Retinal pigment epithelial cell (primary cell): ENCODE measurements at regions not wholly inside any gene's neighbourhood (a gene's known extent, or its start where the extent isn't known, plus 50 kb on each side); places are given as distances from the start of the nearest gene placed in this dataset.

ENCODE experiments used
- DNase-seq: peaks from one replicate; pipeline ENCODE4 v3.0.0-alpha.2; 2010; ENCODE audit warnings: low read depth
- H3K4me3 ChIP-seq: 2 replicates; pipeline ENCODE4 v1.5.1; 2011; ENCODE audit warnings: mild to moderate bottlenecking, low read length, control low read depth, moderate library complexity
- TF ChIP-seq, protein P1 (sequence below): conservative IDR thresholded peaks from 2 replicates; pipeline ENCODE4 v1.5.1; 2011; ENCODE audit warnings: low read depth, low read length, control low read depth, inconsistent platforms

DNA sequence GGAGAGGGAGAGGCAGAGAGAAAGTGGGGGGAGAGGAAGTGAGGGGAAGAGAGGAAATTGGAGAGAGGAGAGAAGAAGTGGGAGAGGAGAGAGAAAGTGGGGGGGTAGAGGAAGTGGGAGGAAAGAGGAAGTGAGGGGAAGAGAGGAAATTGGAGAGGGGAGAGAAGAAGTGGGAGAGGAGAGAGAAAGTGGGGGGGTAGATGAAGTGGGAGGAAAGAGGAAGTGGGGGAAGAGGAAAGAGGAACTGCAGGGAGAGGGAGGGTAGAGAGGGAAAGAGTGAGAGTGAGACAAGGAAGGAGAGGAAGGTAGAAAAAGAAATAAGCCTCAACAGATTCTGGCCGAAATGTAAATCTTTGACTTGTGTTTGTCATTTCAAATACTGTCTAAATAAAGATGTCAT, 146.6 kb downstream of the KLF12 start:
- no peak overlapping the region for H3K4me3 ChIP-seq
- TF ChIP-seq, protein P1, sequence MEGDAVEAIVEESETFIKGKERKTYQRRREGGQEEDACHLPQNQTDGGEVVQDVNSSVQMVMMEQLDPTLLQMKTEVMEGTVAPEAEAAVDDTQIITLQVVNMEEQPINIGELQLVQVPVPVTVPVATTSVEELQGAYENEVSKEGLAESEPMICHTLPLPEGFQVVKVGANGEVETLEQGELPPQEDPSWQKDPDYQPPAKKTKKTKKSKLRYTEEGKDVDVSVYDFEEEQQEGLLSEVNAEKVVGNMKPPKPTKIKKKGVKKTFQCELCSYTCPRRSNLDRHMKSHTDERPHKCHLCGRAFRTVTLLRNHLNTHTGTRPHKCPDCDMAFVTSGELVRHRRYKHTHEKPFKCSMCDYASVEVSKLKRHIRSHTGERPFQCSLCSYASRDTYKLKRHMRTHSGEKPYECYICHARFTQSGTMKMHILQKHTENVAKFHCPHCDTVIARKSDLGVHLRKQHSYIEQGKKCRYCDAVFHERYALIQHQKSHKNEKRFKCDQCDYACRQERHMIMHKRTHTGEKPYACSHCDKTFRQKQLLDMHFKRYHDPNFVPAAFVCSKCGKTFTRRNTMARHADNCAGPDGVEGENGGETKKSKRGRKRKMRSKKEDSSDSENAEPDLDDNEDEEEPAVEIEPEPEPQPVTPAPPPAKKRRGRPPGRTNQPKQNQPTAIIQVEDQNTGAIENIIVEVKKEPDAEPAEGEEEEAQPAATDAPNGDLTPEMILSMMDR = no peak
- no peak for DNase-seq

GRCh38 chr13:73985783-73986182, 148.4 kb downstream of the KLF12 start:
- no peak overlapping the region for H3K4me3 ChIP-seq
- TF ChIP-seq, protein P1 = no peak

DNA sequence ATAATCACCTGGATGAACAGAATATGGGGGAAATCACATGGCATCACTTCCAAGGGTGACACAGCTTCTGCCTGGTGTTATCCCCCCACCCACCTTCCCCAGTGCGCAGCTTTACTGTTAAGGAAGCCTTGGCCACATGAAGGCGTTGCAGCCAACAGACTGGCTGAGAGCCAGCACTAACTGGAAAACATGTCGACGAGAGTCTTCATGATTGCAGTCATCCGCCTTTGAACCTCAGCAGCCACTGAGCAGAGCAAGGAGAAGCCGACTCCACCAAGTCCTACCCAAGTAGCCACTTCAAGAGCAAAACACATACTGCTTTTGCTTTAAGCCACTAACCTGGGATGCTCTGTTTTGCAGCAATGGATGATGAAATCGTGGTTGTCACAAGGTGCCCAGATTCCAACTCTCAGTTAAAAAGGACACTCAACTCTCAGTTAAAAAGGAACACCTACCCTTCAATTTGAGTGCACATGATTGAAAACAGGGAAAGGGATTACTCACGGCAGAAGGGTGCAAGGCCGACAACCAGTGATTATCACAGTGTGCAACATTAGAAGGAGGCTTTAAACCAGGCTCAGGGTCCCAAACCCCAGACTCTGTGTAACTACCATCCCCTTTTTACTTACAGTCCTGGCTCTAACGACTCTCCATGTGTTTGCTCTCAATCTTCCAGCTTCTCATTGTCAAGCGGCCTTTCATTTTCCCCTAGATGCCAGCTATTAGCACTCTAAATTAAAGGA, 149.1 kb downstream of the KLF12 start:
- no peak for DNase-seq
- TF ChIP-seq, protein P1 = no peak
- H3K4me3 ChIP-seq = no peak overlapping the region

More at GRCh38 chr13:73985783-73986182, 148.4 kb downstream of the KLF12 start:
- DNase-seq = no peak

DNA sequence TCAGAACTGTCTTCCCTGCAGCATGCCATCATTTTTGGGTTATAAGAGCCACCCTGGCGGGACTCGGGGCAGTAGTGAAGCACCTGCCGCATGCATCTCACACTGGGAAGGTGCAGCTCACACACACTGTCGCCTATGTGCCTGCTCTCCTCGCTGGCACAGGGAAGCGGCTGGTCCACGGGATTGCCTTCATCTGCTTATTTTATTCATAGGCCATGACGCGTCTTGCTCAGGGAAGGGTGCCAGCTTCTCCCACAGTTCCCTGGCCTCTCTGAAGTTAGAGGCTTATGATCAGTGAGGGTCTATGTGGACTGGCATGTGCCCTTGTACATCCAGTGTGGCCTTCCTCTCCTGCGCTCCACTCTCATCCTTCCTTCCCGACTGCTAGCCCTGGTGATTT, 150.0 kb downstream of the KLF12 start:
- TF ChIP-seq, protein P1 = no peak
- DNase-seq = no peak
- no peak overlapping the region for H3K4me3 ChIP-seq

DNA sequence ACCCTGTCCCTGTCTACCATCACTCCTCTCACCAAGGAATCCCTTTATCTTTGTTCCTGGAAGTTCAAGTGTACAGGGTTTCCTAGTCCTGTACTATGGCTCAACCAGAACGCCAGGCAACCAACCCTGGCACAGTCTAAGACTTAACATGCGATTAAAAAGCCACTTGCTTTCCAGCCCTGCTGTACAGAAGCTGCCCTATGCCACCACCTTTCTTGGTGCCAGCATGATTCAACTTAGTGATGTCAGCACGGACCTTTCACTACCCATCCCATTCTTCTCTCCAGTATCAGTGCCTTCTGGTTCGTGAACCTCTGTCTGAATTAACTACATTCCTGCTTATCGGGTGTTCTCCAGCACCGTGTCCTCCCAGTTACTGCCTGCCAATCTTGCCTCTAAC, 151.1 kb downstream of the KLF12 start:
- H3K4me3 ChIP-seq = no peak overlapping the region
- TF ChIP-seq, protein P1 = no peak
- no peak for DNase-seq

GRCh38 chr13:73981595-73981994, 152.6 kb downstream of the KLF12 start:
- TF ChIP-seq, protein P1 = no peak
- DNase-seq = no peak
- no peak overlapping the region for H3K4me3 ChIP-seq

DNA sequence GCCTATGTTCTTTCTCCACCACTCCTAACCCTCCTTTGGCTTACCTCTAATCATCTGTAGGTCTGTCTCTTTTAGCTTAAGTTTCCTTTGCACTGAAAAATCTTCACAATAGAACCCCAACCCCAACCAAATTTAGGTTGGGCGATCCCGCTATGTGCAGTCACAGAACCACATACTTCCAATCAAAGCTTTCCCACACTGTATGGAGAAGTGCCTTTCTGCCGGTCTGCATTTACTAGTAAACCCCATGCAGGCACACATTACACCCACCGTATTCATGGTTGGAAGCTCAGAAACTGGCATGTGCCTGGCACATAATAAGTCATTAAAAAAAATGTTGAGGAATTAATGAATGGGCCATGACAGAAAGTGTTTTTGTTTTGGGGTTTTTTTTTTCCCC, 158.4 kb downstream of the KLF12 start:
- TF ChIP-seq, protein P1 = no peak
- no peak for DNase-seq
- no peak overlapping the region for H3K4me3 ChIP-seq
